Tibial artery (tissue), 4 donors: ENCODE measurements at regions not wholly inside any gene's neighbourhood (a gene's known extent, or its start where the extent isn't known, plus 50 kb on each side); places are given as distances from the start of the nearest gene placed in this dataset.

ENCODE experiments used
- DNase-seq, 2 donors: peaks; one replicate each; pipeline ENCODE4 v3.0.0-alpha.2; 2019
- H3K27ac ChIP-seq, 2 donors: fragments of 200-600 bp; sonication (generic) in 1 of 2; 1 replicate in 1 of 2; 2 replicates in 1 of 2; pipeline ENCODE4 v1.5.1; 2018 to 2019; ENCODE audit warnings: mild to moderate bottlenecking in 1 of 2
- H3K27me3 ChIP-seq, 2 donors: fragments of 200-600 bp; sonication (generic) in 1 of 2; one replicate each; pipeline versions ENCODE4 v1.5.1 to v1.6.0; 2016 to 2019
- H3K36me3 ChIP-seq, 3 donors: fragments of 200-600 bp; sonication (generic) in 2 of 3; one replicate each; pipeline ENCODE4 v1.5.1; 2016 to 2019; ENCODE audit warnings: mild to moderate bottlenecking in 2 of 3
- H3K4me1 ChIP-seq, 4 donors: fragments of 200-600 bp; sonication (generic) in 2 of 4; 1 replicate in 3 of 4; 2 replicates in 1 of 4; pipeline ENCODE4 v1.5.1; 2016 to 2019
- H3K4me3 ChIP-seq, 2 donors: fragments of 200-600 bp; sonication (generic) in 1 of 2; 1 replicate in 1 of 2; 2 replicates in 1 of 2; pipeline ENCODE4 v1.5.1; 2018 to 2019; ENCODE audit warnings: mild to moderate bottlenecking in 2 of 2
- H3K9me3 ChIP-seq, 3 donors: fragments of 200-600 bp; sonication (generic) in 1 of 3; one replicate each; pipeline ENCODE4 v1.5.1; 2016 to 2019
- CTCF ChIP-seq, 2 experiments: fragments of 200-600 bp in 1 of 2; fragments of 450-650 bp in 1 of 2; IDR thresholded peaks; one replicate each; pipeline ENCODE4 v1.5.1; 2017 to 2019; ENCODE audit warnings: antibody characterized with exemption in 2 of 2, mild to moderate bottlenecking in 1 of 2, moderate library complexity in 1 of 2
- intact Hi-C: fragments of 100-400 bp; cut with DNase I; formaldehyde crosslinking; loops from one replicate; pipeline ENCODE4 v1.15.0; 2023; ENCODE audit warnings: low total_unique reads

DNA sequence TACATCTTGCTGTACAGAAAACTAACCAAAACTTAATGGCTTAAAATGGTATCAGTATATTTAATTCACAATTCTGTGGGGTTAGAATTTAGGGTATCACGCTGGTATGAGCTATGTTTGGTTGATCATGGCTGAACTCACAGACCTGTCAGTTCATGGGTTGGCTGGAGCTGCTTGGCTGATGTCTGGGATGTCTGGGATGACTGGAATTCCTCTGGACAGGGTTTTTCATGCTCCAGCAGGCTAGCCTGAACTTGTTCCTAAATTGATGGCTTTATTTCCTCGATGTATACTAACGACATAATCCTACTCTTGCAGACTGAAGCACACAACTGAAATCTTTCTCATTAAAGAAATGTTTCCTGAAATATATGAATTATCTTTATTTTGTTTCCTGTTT lies 338.9 kb upstream of the GBE1 start:
- H3K27me3 ChIP-seq: no peaks in the 10 kb centered on the region
- no peak for DNase-seq
- H3K27ac ChIP-seq: no peak overlapping the region
- H3K9me3 ChIP-seq: no peaks in the 10 kb centered on the region
- no peak for TF ChIP-seq CTCF (IDR thresholded peaks at IDR 0.05)
- no peak overlapping the region for H3K4me3 ChIP-seq
- no peaks in the 10 kb centered on the region for H3K4me1 ChIP-seq
- intact Hi-C loops: no loop called here
- no peaks in the 10 kb centered on the region for H3K36me3 ChIP-seq

- no peaks in the 10 kb centered on the region for H3K4me1 ChIP-seq
- no peak overlapping the region for H3K4me3 ChIP-seq
- no peaks in the 10 kb centered on the region for H3K27me3 ChIP-seq
- H3K27ac ChIP-seq: no peak overlapping the region
- H3K36me3 ChIP-seq: no peaks in the 10 kb centered on the region
- TF ChIP-seq CTCF (IDR thresholded peaks at IDR 0.05): no peak
- intact Hi-C loops: no loop called here
- H3K9me3 ChIP-seq: no peaks in the 10 kb centered on the region
- DNase-seq: no peak
Measured at GRCh38 chr3:82093641-82094040, 332.2 kb upstream of the GBE1 start.

GRCh38 chr3:82088749-82089148 lies 327.3 kb upstream of the GBE1 start:
- Histone ChIP-seq H3K36me3 (no peaks in the 10 kb centered on the region), H3K27me3 (no peaks in the 10 kb centered on the region), H3K4me3 (no peak overlapping the region), H3K9me3 (no peaks in the 10 kb centered on the region), H3K27ac (no peak overlapping the region), H3K4me1 (no peaks in the 10 kb centered on the region)
- no peak for DNase-seq
- intact Hi-C loops: no loop called here
- no peak for TF ChIP-seq CTCF (IDR thresholded peaks at IDR 0.05)

GRCh38 chr3:82087958-82088357 lies 326.5 kb upstream of the GBE1 start:
- Histone ChIP-seq H3K4me1 (no peaks in the 10 kb centered on the region), H3K9me3 (no peaks in the 10 kb centered on the region), H3K27me3 (no peaks in the 10 kb centered on the region), H3K36me3 (no peaks in the 10 kb centered on the region), H3K27ac (no peak overlapping the region), H3K4me3 (no peak overlapping the region)
- TF ChIP-seq CTCF (IDR thresholded peaks at IDR 0.05): no peak
- intact Hi-C loops: no loop called here
- no peak for DNase-seq

GRCh38 chr3:82085851-82086475 lies 324.5 kb upstream of the GBE1 start:
- no peak overlapping the region for H3K27ac ChIP-seq
- no peaks in the 10 kb centered on the region for H3K36me3 ChIP-seq
- no peak for TF ChIP-seq CTCF (IDR thresholded peaks at IDR 0.05)
- no peaks in the 10 kb centered on the region for H3K27me3 ChIP-seq
- intact Hi-C loops: no loop called here
- DNase-seq: no peak
- H3K9me3 ChIP-seq: no peaks in the 10 kb centered on the region
- H3K4me3 ChIP-seq: no peak overlapping the region
- no peaks in the 10 kb centered on the region for H3K4me1 ChIP-seq

DNA sequence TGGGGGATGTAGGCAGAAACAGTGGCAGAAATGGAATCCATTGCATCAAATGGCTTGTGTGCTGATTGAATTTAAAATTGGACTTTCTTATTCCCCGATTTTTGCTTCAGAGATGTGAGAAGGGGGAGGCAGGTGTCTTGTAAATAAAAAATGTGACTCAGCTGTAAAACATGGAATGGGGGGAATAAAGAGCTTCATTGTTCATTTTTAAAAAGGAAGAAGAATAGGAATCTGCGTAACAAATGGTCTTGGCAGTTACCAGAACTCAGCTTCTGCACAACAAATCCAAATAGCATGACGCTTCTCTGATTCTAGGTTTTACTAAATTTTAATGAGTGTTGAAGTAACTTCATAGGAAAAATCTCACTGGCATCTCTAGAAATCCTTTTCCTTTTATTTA lies 323.9 kb upstream of the GBE1 start:
- Histone ChIP-seq H3K27me3 (no peaks in the 10 kb centered on the region), H3K27ac (no peak overlapping the region), H3K4me3 (no peak overlapping the region), H3K9me3 (no peaks in the 10 kb centered on the region), H3K36me3 (no peaks in the 10 kb centered on the region), H3K4me1 (no peaks in the 10 kb centered on the region)
- no peak for TF ChIP-seq CTCF (IDR thresholded peaks at IDR 0.05)
- no peak for DNase-seq
- intact Hi-C loops: no loop called here
